HCT116 (cell line): ENCODE measurements at regions not wholly inside any gene's neighbourhood (a gene's known extent, or its start where the extent isn't known, plus 50 kb on each side); places are given as distances from the start of the nearest gene placed in this dataset.
"Not testable (repeated sequence)": the region's sequence is repeated elsewhere in the genome, so short reads cannot be mapped to it uniquely, and the experiment has no call there.

Experiments used
- ATAC-seq: fragments of 200-7000 bp; cut with Tn5 transposase; 2 replicates; pipeline ENCODE4 v1.9.1; 2020; ENCODE audit warnings: mild to moderate bottlenecking, moderate library complexity
- BruUV-seq: library from RNA; stranded (reverse); fragments of 400-500 nt; replicated peaks from 2 replicates; lab custom pipeline; 2021; lab: Mats Ljungman, UMichigan
- CTCF ChIA-PET: fragments of 300-600 bp; sonication (Branson Sonifier 250); formaldehyde crosslinking; loops from one replicate; lab custom pipeline; 2021; ENCODE audit warnings: antibody characterized with exemption; lab: Charles Lee
- POLR2A ChIA-PET: fragments of 300-600, 350-600 bp; sonication (Branson Sonifier 250); formaldehyde crosslinking; loops from one replicate; lab custom pipeline; 2021; ENCODE audit warnings: antibody characterized with exemption; lab: Charles Lee
- RAD21 ChIA-PET, 2 experiments: fragments of 300-600 bp; sonication (Branson Sonifier 250); formaldehyde crosslinking; loops; one replicate each; lab custom pipeline; 2023; ENCODE audit warnings: low total read pairs in 2 of 2; ENCODE audit not compliant: uncharacterized antibody in 2 of 2, unreplicated experiment in 2 of 2, low non-redundant PET in 1 of 2; lab: Charles Lee
- DNase-seq: peaks from one replicate; pipeline ENCODE4 v3.0.0-alpha.2; 2010; ENCODE audit warnings: low read depth, low spot score
- H2AFZ ChIP-seq: fragments of 200-600 bp; shearing (Covaris generic), sonication (generic); 2 replicates; pipeline ENCODE4 v1.6.1; 2017; ENCODE audit warnings: low read depth, mixed run types, mixed read lengths, antibody characterized with exemption, low read length; ENCODE audit not compliant: poor library complexity, severe bottlenecking
- H3K27ac ChIP-seq: 2 replicates; pipeline ENCODE4 v1.5.1; 2012; ENCODE audit warnings: low read depth, low read length
- H3K27me3 ChIP-seq: fragments of 200-600 bp; sonication (generic); 2 replicates; pipeline ENCODE4 v1.6.1; 2016; ENCODE audit warnings: mixed run types, low read length, mixed read lengths; ENCODE audit not compliant: insufficient read depth
- H3K36me3 ChIP-seq, 2 experiments: fragments of 200-500 bp in 1 of 2; fragments of 200-600 bp in 1 of 2; sonication (Bioruptor generic) in 1 of 2; sonication (generic) in 1 of 2; 2 replicates each; pipeline versions ENCODE4 v1.5.1 to v1.6.1; 2014 to 2016; ENCODE audit warnings: low read length in 2 of 2, inconsistent platforms in 1 of 2, mixed read lengths in 1 of 2, mixed run types in 1 of 2; ENCODE audit not compliant: insufficient read depth in 2 of 2, control insufficient read depth in 1 of 2
- H3K4me1 ChIP-seq, 2 experiments: fragments of 200-600 bp in 1 of 2; sonication (generic) in 1 of 2; 2 replicates each; pipeline versions ENCODE4 v1.5.1 to v1.6.1; 2012 to 2017; ENCODE audit warnings: low read length in 2 of 2, inconsistent platforms in 1 of 2, mild to moderate bottlenecking in 1 of 2, mixed read lengths in 1 of 2, mixed run types in 1 of 2, moderate library complexity in 1 of 2; ENCODE audit not compliant: insufficient read depth in 2 of 2, control insufficient read depth in 1 of 2
- H3K4me2 ChIP-seq: fragments of 200-600 bp; sonication (generic); 2 replicates; pipeline ENCODE4 v1.6.1; 2017; ENCODE audit warnings: mixed run types, low read length, mixed read lengths
- H3K4me3 ChIP-seq, 2 experiments: fragments of 200-600 bp in 1 of 2; sonication (generic) in 1 of 2; replicated peaks in 1 of 2; 2 replicates each; pipeline ENCODE4 v1.5.1; 2011 to 2016; ENCODE audit warnings: low read length in 2 of 2, control low read depth in 1 of 2, low read depth in 1 of 2, mild to moderate bottlenecking in 1 of 2, mixed read lengths in 1 of 2, mixed run types in 1 of 2
- H3K79me2 ChIP-seq: fragments of 200-600 bp; sonication (generic); 2 replicates; pipeline ENCODE4 v1.6.1; 2017; ENCODE audit warnings: mild to moderate bottlenecking, mixed run types, low read length, moderate library complexity, mixed read lengths; ENCODE audit not compliant: insufficient read depth
- H3K9ac ChIP-seq: fragments of 200-600 bp; sonication (generic); 2 replicates; pipeline ENCODE4 v1.6.1; 2016; ENCODE audit warnings: low read length, mixed read lengths
- H3K9me2 ChIP-seq: fragments of 200-600 bp; sonication (generic), shearing (Covaris generic); 2 replicates; pipeline ENCODE4 v1.6.1; 2017; ENCODE audit warnings: mixed run types, mild to moderate bottlenecking, moderate library complexity; ENCODE audit not compliant: insufficient read depth
- H3K9me3 ChIP-seq, 2 experiments: fragments of 200-500 bp in 1 of 2; fragments of 200-600 bp in 1 of 2; sonication (Bioruptor generic) in 1 of 2; sonication (generic) in 1 of 2; 2 replicates each; pipeline ENCODE4 v1.6.1; 2014 to 2017; ENCODE audit warnings: low read length in 2 of 2, mixed read lengths in 2 of 2, inconsistent platforms in 1 of 2, low read depth in 1 of 2, mild to moderate bottlenecking in 1 of 2, mixed run types in 1 of 2, moderate library complexity in 1 of 2; ENCODE audit not compliant: control insufficient read depth in 1 of 2, insufficient read depth in 1 of 2
- H4K20me1 ChIP-seq: fragments of 200-600 bp; sonication (generic), shearing (Covaris generic); 2 replicates; pipeline ENCODE4 v1.6.1; 2017; ENCODE audit warnings: mixed run types, mild to moderate bottlenecking, moderate library complexity; ENCODE audit not compliant: insufficient read depth
- EGR1 ChIP-seq: IDR thresholded peaks from 2 replicates; pipeline ENCODE4 v1.6.1; 2012; ENCODE audit warnings: low read depth
- FOSL1 ChIP-seq: IDR thresholded peaks from 2 replicates; pipeline ENCODE4 v1.6.1; 2012; ENCODE audit warnings: low read depth
- POLR2AphosphoS5 ChIP-seq: IDR thresholded peaks from 2 replicates; pipeline ENCODE4 v1.6.1; 2011; ENCODE audit warnings: mild to moderate bottlenecking, low read depth, low read length, moderate library complexity
- SP1 ChIP-seq: IDR thresholded peaks from 2 replicates; pipeline ENCODE4 v1.6.1; 2012; ENCODE audit warnings: low read depth
- SRF ChIP-seq: IDR thresholded peaks from 2 replicates; pipeline ENCODE4 v1.6.1; 2012; ENCODE audit warnings: low read depth
- ZFX ChIP-seq: fragments of 450-650 bp; IDR thresholded peaks from 2 replicates; pipeline ENCODE4 v1.6.1; 2017
- intact Hi-C: fragments of 100-400 bp; cut with micrococcal nuclease; formaldehyde crosslinking; loops from 2 replicates; pipeline ENCODE4 v1.10.0; 2022
- TF ChIP-seq, protein P1 (sequence below): IDR thresholded peaks from 2 replicates; pipeline ENCODE4 v1.6.1; 2012
- TF ChIP-seq, protein P2 (sequence below): IDR thresholded peaks from 2 replicates; pipeline ENCODE4 v1.6.1; 2012

DNA sequence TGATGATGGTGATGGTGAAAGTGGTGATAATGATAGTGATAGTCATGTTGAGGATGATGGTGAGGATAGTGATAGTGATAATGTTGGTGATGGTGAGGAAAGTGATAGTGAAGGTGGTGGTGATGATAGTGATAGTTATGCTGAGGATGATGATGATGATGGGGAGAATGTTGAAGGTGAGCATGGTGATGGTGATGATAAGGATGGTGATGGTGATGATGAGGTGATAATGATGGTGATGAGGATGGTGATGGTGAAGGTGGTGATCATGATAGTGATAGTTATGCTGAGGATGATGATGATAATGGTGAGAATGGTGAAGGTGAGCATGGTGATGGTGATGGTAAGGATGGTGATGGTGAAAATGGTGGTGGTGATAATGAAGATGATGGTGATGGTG lies 64.9 kb upstream of the ZNF337 start:
- H3K9me2 ChIP-seq = no peaks in the 10 kb centered on the region
- H3K36me3 ChIP-seq = no peaks in the 10 kb centered on the region
- no peak overlapping the region for H2AFZ ChIP-seq
- intact Hi-C loops = no loop called here
- H3K9me3 ChIP-seq = no peaks in the 10 kb centered on the region
- no peak overlapping the region for H3K9ac ChIP-seq
- no peak overlapping the region for H3K4me3 ChIP-seq
- no peaks in the 10 kb centered on the region for H3K4me1 ChIP-seq
- CTCF ChIA-PET = no interaction called here
- no peak for DNase-seq
- H3K27ac ChIP-seq = no peak overlapping the region
- TF ChIP-seq, protein P1, sequence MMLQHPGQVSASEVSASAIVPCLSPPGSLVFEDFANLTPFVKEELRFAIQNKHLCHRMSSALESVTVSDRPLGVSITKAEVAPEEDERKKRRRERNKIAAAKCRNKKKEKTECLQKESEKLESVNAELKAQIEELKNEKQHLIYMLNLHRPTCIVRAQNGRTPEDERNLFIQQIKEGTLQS = no peak
- TF ChIP-seq POLR2AphosphoS5 = no peak
- TF ChIP-seq FOSL1 = no peak
- no peak for TF ChIP-seq SRF
- no peak for TF ChIP-seq ZFX
- no peak for TF ChIP-seq SP1
- no peak for TF ChIP-seq EGR1
- TF ChIP-seq, protein P2, sequence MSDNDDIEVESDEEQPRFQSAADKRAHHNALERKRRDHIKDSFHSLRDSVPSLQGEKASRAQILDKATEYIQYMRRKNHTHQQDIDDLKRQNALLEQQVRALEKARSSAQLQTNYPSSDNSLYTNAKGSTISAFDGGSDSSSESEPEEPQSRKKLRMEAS = no peak
- no TSS peak for BruUV-seq
- RAD21 ChIA-PET = no interaction called here
- no peaks in the 10 kb centered on the region for H3K27me3 ChIP-seq
- H3K4me2 ChIP-seq = no peak overlapping the region
- POLR2A ChIA-PET = no interaction called here
- H3K79me2 ChIP-seq = no peaks in the 10 kb centered on the region
- ATAC-seq = no peak
- H4K20me1 ChIP-seq = no peaks in the 10 kb centered on the region

DNA sequence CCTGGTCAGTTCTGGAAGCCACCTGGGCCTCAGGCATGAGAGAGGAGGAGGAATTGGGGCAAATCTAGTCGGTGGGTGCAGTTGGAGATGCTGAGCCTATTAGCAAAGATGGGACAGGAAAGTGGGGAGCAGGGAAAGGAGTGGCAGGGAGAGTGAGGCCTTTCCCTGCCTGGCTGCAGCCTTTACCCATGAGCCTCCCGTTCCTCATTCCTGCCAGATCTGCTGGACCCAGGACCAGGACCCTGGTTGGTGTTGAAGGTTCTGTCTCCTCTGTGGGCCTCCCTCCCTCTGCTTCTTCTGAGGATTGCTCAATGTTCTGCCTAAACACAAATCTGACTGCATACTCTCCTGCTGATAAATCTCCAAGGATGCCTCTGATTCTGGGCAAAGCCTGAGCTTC lies 64.4 kb upstream of the ZNF337 start:
- H3K9ac ChIP-seq, H3K79me2 ChIP-seq, H3K4me2 ChIP-seq, CTCF ChIA-PET, ATAC-seq, H3K36me3 ChIP-seq, H3K27ac ChIP-seq, H3K9me3 ChIP-seq, intact Hi-C loops, H3K4me1 ChIP-seq, POLR2A ChIA-PET, H3K27me3 ChIP-seq, H2AFZ ChIP-seq, H4K20me1 ChIP-seq, H3K9me2 ChIP-seq, DNase-seq, H3K4me3 ChIP-seq, RAD21 ChIA-PET, BruUV-seq: not testable (repeated sequence)
